ENCODE measurements at regions not wholly inside any gene's neighbourhood (a gene's known extent, or its start where the extent isn't known, plus 50 kb on each side); places are given as distances from the start of the nearest gene placed in this dataset.

DNA sequence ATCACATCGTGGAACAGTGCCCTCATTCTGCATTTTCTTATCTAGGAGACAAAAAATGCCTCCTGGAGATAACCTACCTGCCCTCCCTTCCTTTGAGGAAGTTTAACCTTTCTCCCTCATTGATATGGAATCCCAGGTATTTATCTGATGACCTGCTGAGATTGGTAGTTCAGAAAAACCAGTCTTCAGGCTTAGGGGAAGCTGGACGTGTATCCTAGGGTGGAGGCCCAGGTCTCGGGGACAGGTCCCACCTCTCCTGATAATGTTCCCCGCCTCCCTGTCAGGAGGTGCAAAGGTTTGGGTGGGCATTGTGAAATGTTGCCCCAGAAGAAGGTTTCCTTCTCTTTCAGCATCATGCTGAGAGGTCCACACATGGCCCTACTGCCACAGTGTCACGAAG lies 186.9 kb upstream of the NAV2 start:
- H3K4me3 ChIP-seq (ENCODE audit: low read length), result no peak overlapping the region
- no peaks in the 10 kb centered on the region for H3K27me3 ChIP-seq (ENCODE audit: control insufficient read depth, insufficient read depth, low read length)
- H3K27ac ChIP-seq (ENCODE audit: low read length), result no peak overlapping the region
- no peaks in the 10 kb centered on the region for H3K9me3 ChIP-seq (ENCODE audit: control insufficient read depth, low read depth, low read length)
- H3K36me3 ChIP-seq (ENCODE audit: control insufficient read depth, insufficient read depth, low read length), result no peaks in the 10 kb centered on the region
- DNase-seq, result peak in 1 of 2 donors; percentile 16
- H3K4me1 ChIP-seq (ENCODE audit: control insufficient read depth, insufficient read depth, low read length), result peaks cover 18% of the 10 kb centered on the region
- no CpG with 5 or more reads among the region's 5 CpGs for WGBS (ENCODE audit: insufficient coverage, low lambda C conversion rate)

GRCh38 chr11:19525276-19525675 lies 187.4 kb upstream of the NAV2 start:
- H3K4me3 ChIP-seq (ENCODE audit: low read length), result no peak overlapping the region
- no peaks in the 10 kb centered on the region for H3K36me3 ChIP-seq (ENCODE audit: control insufficient read depth, insufficient read depth, low read length)
- H3K27me3 ChIP-seq (ENCODE audit: control insufficient read depth, insufficient read depth, low read length), result no peaks in the 10 kb centered on the region
- H3K4me1 ChIP-seq (ENCODE audit: control insufficient read depth, insufficient read depth, low read length), result peaks cover 18% of the 10 kb centered on the region
- no peak for DNase-seq
- no peaks in the 10 kb centered on the region for H3K9me3 ChIP-seq (ENCODE audit: control insufficient read depth, low read depth, low read length)
- no peak overlapping the region for H3K27ac ChIP-seq (ENCODE audit: low read length)
- WGBS (ENCODE audit: insufficient coverage, low lambda C conversion rate), result no CpG with 5 or more reads among the region's 7 CpGs

GRCh38 chr11:19524171-19524671 lies 188.4 kb upstream of the NAV2 start:
- Histone ChIP-seq H3K36me3 (ENCODE audit: control insufficient read depth, insufficient read depth, low read length) (no peaks in the 10 kb centered on the region), H3K4me1 (ENCODE audit: control insufficient read depth, insufficient read depth, low read length) (peaks cover 18% of the 10 kb centered on the region), H3K27ac (ENCODE audit: low read length) (no peak overlapping the region), H3K9me3 (ENCODE audit: control insufficient read depth, low read depth, low read length) (no peaks in the 10 kb centered on the region), H3K4me3 (ENCODE audit: low read length) (no peak overlapping the region), H3K27me3 (ENCODE audit: control insufficient read depth, insufficient read depth, low read length) (no peaks in the 10 kb centered on the region)
- WGBS (ENCODE audit: insufficient coverage, low lambda C conversion rate), result no CpG with 5 or more reads among the region's 8 CpGs
- DNase-seq, result peak in 1 of 2 donors; percentile 15

GRCh38 chr11:19520681-19521080 lies 192.0 kb upstream of the NAV2 start:
- H3K9me3 ChIP-seq (ENCODE audit: control insufficient read depth, low read depth, low read length), result no peaks in the 10 kb centered on the region
- no peak overlapping the region for H3K27ac ChIP-seq (ENCODE audit: low read length)
- no peak overlapping the region for H3K4me3 ChIP-seq (ENCODE audit: low read length)
- peaks cover 13% of the 10 kb centered on the region for H3K4me1 ChIP-seq (ENCODE audit: control insufficient read depth, insufficient read depth, low read length)
- no peaks in the 10 kb centered on the region for H3K36me3 ChIP-seq (ENCODE audit: control insufficient read depth, insufficient read depth, low read length)
- WGBS (ENCODE audit: insufficient coverage, low lambda C conversion rate), result 80% methylated on average over 1 of the region's 5 CpGs
- H3K27me3 ChIP-seq (ENCODE audit: control insufficient read depth, insufficient read depth, low read length), result peaks cover 6% of the 10 kb centered on the region
- DNase-seq, result no peak

GRCh38 chr11:19519912-19520641 lies 192.6 kb upstream of the NAV2 start:
- Histone ChIP-seq H3K36me3 (ENCODE audit: control insufficient read depth, insufficient read depth, low read length) (no peaks in the 10 kb centered on the region), H3K4me3 (ENCODE audit: low read length) (no peak overlapping the region), H3K27ac (ENCODE audit: low read length) (no peak overlapping the region), H3K4me1 (ENCODE audit: control insufficient read depth, insufficient read depth, low read length) (peaks cover 9% of the 10 kb centered on the region), H3K27me3 (ENCODE audit: control insufficient read depth, insufficient read depth, low read length) (peaks cover 6% of the 10 kb centered on the region), H3K9me3 (ENCODE audit: control insufficient read depth, low read depth, low read length) (no peaks in the 10 kb centered on the region)
- DNase-seq, result no peak
- WGBS (ENCODE audit: insufficient coverage, low lambda C conversion rate), result no CpG with 5 or more reads among the region's 8 CpGs

DNA sequence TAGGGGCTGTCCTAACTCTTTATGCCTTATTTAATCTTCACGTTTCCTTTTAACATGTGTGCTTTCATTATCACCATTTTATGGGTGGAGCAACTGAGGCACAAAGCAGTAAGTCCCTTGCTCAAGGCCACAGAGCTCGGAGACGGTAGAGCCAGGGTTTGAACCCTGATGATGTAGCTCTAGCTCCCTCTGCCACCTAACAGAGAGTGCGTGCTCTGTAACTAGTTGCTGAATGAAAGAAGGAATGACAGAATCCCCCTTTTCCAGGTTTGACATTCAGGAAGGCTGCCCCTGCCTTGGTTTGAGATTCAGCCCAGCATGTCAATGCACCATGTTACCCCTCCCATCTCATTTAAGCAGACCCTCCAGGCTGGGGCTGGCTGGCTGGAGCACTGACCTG lies 193.3 kb upstream of the NAV2 start:
- peaks cover 12% of the 10 kb centered on the region for H3K27me3 ChIP-seq (ENCODE audit: control insufficient read depth, insufficient read depth, low read length)
- no peak overlapping the region for H3K27ac ChIP-seq (ENCODE audit: low read length)
- no peaks in the 10 kb centered on the region for H3K9me3 ChIP-seq (ENCODE audit: control insufficient read depth, low read depth, low read length)
- no peaks in the 10 kb centered on the region for H3K36me3 ChIP-seq (ENCODE audit: control insufficient read depth, insufficient read depth, low read length)
- no CpG with 5 or more reads among the region's 4 CpGs for WGBS (ENCODE audit: insufficient coverage, low lambda C conversion rate)
- H3K4me1 ChIP-seq (ENCODE audit: control insufficient read depth, insufficient read depth, low read length), result peaks cover 2% of the 10 kb centered on the region
- no peak for DNase-seq
- H3K4me3 ChIP-seq (ENCODE audit: low read length), result no peak overlapping the region

DNA sequence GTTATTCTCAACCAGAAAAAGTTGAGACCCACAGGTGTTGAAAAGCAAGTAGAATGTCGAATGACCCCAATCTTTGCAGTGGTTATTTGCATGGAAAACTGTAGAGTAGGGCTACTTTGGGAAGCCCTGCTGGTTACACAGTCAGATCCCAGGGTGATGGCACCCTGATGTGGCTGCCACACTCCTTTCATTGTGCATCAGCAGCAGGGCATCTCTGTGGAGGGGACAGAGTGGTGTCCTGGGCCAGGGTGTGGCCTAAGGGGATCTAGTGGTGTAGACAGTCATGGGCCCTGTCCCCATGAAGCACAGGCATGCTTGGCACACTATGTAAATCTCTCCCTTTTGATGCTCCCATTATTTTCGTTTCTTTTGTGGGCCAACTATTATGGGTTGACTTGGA lies 199.4 kb upstream of the NAV2 start:
- no CpG with 5 or more reads among the region's 2 CpGs for WGBS (ENCODE audit: insufficient coverage, low lambda C conversion rate)
- no peak for DNase-seq
- H3K27ac ChIP-seq (ENCODE audit: low read length), result no peak overlapping the region
- no peaks in the 10 kb centered on the region for H3K9me3 ChIP-seq (ENCODE audit: control insufficient read depth, low read depth, low read length)
- no peak overlapping the region for H3K4me3 ChIP-seq (ENCODE audit: low read length)
- peaks cover 45% of the 10 kb centered on the region for H3K27me3 ChIP-seq (ENCODE audit: control insufficient read depth, insufficient read depth, low read length)
- H3K36me3 ChIP-seq (ENCODE audit: control insufficient read depth, insufficient read depth, low read length), result no peaks in the 10 kb centered on the region
- H3K4me1 ChIP-seq (ENCODE audit: control insufficient read depth, insufficient read depth, low read length), result no peaks in the 10 kb centered on the region

GRCh38 chr11:19512618-19513017 lies 200.0 kb upstream of the NAV2 start:
- no CpG with 5 or more reads among the region's 4 CpGs for WGBS (ENCODE audit: insufficient coverage, low lambda C conversion rate)
- no peaks in the 10 kb centered on the region for H3K36me3 ChIP-seq (ENCODE audit: control insufficient read depth, insufficient read depth, low read length)
- no peak overlapping the region for H3K4me3 ChIP-seq (ENCODE audit: low read length)
- H3K4me1 ChIP-seq (ENCODE audit: control insufficient read depth, insufficient read depth, low read length), result no peaks in the 10 kb centered on the region
- no peak for DNase-seq
- peaks cover 50% of the 10 kb centered on the region for H3K27me3 ChIP-seq (ENCODE audit: control insufficient read depth, insufficient read depth, low read length)
- H3K9me3 ChIP-seq (ENCODE audit: control insufficient read depth, low read depth, low read length), result no peaks in the 10 kb centered on the region
- H3K27ac ChIP-seq (ENCODE audit: low read length), result no peak overlapping the region

DNA sequence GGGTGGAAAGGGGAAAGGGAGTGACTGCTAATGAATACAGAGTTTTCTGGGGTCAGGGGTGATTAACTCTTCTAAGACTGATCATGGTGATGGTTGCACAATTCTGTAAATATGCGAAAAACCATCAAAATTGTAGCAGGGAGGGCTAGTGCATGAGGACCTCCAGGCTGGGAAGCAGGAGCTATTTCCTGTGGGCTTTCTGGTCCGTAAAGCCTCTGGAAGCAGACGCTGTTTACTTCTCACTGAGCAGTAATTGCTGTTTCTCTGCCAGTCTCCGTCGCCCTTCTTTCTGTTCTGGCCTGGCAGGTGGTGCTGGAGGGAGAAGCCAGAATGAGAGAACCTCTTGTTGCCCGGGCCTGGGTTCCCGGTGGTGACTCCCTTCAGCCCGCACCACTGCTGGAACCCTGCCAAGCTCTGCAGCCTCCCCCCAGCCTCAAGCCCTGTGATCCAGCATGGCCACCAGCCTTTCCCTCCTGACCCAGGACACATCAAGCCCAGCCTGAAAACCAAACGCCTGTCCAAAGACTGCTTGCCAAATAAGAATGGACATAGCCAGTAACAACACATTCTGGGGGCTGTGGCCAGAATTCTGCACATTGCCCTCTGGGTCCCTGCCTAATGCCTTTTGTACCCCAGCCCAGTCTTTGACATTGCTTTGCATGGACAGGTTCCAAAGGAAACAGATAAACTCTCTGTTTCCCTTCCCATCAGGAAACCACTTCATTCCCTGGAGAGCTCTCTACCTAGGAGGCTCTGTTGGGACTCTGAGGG lies 201.0 kb upstream of the NAV2 start:
- H3K27ac ChIP-seq (ENCODE audit: low read length), result no peak overlapping the region
- DNase-seq, result no peak
- no peaks in the 10 kb centered on the region for H3K36me3 ChIP-seq (ENCODE audit: control insufficient read depth, insufficient read depth, low read length)
- WGBS (ENCODE audit: insufficient coverage, low lambda C conversion rate), result 100% methylated on average over 1 of the region's 9 CpGs
- no peaks in the 10 kb centered on the region for H3K4me1 ChIP-seq (ENCODE audit: control insufficient read depth, insufficient read depth, low read length)
- H3K9me3 ChIP-seq (ENCODE audit: control insufficient read depth, low read depth, low read length), result no peaks in the 10 kb centered on the region
- H3K4me3 ChIP-seq (ENCODE audit: low read length), result no peak overlapping the region
- H3K27me3 ChIP-seq (ENCODE audit: control insufficient read depth, insufficient read depth, low read length), result peaks cover 51% of the 10 kb centered on the region

GRCh38 chr11:19511066-19511412 lies 201.6 kb upstream of the NAV2 start:
- no peak for DNase-seq
- Histone ChIP-seq H3K36me3 (ENCODE audit: control insufficient read depth, insufficient read depth, low read length) (no peaks in the 10 kb centered on the region), H3K27me3 (ENCODE audit: control insufficient read depth, insufficient read depth, low read length) (peaks cover 52% of the 10 kb centered on the region), H3K9me3 (ENCODE audit: control insufficient read depth, low read depth, low read length) (no peaks in the 10 kb centered on the region), H3K4me1 (ENCODE audit: control insufficient read depth, insufficient read depth, low read length) (no peaks in the 10 kb centered on the region), H3K4me3 (ENCODE audit: low read length) (no peak overlapping the region), H3K27ac (ENCODE audit: low read length) (no peak overlapping the region)
- no CpG with 5 or more reads among the region's 1 CpG for WGBS (ENCODE audit: insufficient coverage, low lambda C conversion rate)

Measured in large intestine (tissue), 3 donors.